AG09309 (cell line): ENCODE measurements at regions not wholly inside any gene's neighbourhood (a gene's known extent, or its start where the extent isn't known, plus 50 kb on each side); places are given as distances from the start of the nearest gene placed in this dataset.
"Not testable (repeated sequence)": the region's sequence is repeated elsewhere in the genome, so short reads cannot be mapped to it uniquely, and the experiment has no call there.

Experiments used
- DNase-seq: peaks from one replicate; pipeline ENCODE4 v3.0.0-alpha.2; 2010; ENCODE audit warnings: low read depth
- H3K4me3 ChIP-seq: 2 replicates; pipeline ENCODE4 v1.5.1; 2011; ENCODE audit warnings: mild to moderate bottlenecking, low read depth, low read length, moderate library complexity; ENCODE audit not compliant: control insufficient read depth
- CTCF ChIP-seq: IDR thresholded peaks from 2 replicates; pipeline ENCODE4 v1.5.1; 2011; ENCODE audit warnings: mild to moderate bottlenecking, low read depth, low read length, inconsistent platforms; ENCODE audit not compliant: insufficient read depth, control insufficient read depth; ENCODE audit errors: missing control alignments

DNA sequence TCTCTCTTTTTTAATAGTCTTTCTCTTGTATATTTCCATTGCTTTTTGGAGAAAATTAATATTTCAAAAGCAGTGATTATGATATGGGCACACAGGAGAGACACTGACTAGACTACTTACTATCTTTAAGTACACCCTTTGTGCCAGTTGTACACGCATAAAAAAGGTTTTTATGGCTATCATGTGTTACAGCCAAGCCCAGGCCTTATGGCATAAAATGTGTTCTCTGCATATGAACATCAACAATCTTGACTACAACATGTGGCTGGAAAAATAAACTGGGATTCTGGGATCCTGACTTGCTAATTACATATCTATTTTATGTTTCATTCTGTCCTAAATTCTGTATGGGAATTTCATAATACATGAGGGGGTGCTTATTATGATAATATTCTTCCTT is 1401.8 kb downstream of the SLITRK5 start:
- no peak for TF ChIP-seq CTCF
- H3K4me3 ChIP-seq = no peak overlapping the region
- no peak for DNase-seq

GRCh38 chr13:89076622-89077021 is 1405.5 kb downstream of the SLITRK5 start:
- no peak overlapping the region for H3K4me3 ChIP-seq
- TF ChIP-seq CTCF = no peak
- DNase-seq = no peak

- DNase-seq = no peak
- H3K4me3 ChIP-seq = no peak overlapping the region
- no peak for TF ChIP-seq CTCF
Observed at GRCh38 chr13:89082623-89083022, 1411.5 kb downstream of the SLITRK5 start.

GRCh38 chr13:89088107-89088506 is 1416.9 kb downstream of the SLITRK5 start:
- DNase-seq, H3K4me3 ChIP-seq: not testable (repeated sequence)

DNA sequence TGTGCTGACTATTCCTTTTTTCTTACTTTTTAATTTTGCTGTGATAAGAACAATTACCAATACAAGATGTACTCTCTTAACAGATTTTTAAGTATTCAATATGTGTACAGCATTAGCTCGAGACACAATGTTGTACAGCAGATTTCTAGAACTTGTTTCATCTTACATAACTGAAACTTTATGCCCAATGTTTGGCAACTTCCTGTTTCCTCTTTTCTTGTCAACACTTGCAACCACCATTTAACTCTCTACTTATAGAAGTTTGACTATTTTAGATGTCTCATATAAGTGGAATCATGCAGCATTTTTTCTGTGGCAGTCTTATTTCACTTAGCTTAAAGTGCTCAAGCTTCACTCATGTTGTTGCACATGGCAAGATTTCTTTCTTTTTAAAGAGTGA is 1426.8 kb downstream of the SLITRK5 start:
- no peak for TF ChIP-seq CTCF
- no peak for DNase-seq
- H3K4me3 ChIP-seq = no peak overlapping the region

- TF ChIP-seq CTCF = no peak
- DNase-seq = no peak
- no peak overlapping the region for H3K4me3 ChIP-seq
Observed at GRCh38 chr13:89113744-89114143, 1442.6 kb downstream of the SLITRK5 start.

- DNase-seq = no peak
- TF ChIP-seq CTCF = peak; percentile 4
- H3K4me3 ChIP-seq = no peak overlapping the region
Observed at GRCh38 chr13:89115307-89115706, 1444.1 kb downstream of the SLITRK5 start.

- TF ChIP-seq CTCF = no peak
- no peak overlapping the region for H3K4me3 ChIP-seq
Observed at GRCh38 chr13:89136678-89137077, 1465.5 kb downstream of the SLITRK5 start.

More at GRCh38 chr13:89136678-89137077, 1465.5 kb downstream of the SLITRK5 start:
- DNase-seq = no peak
